ENCODE measurements at regions not wholly inside any gene's neighbourhood (a gene's known extent, or its start where the extent isn't known, plus 50 kb on each side); places are given as distances from the start of the nearest gene placed in this dataset.
A peak's percentile ranks its signal among the peaks of the same experiment; 100 is the strongest.

- no peak for TF ChIP-seq PRDM2 (tag by site-specific recombination; IDR thresholded peaks at IDR 0.05; ENCODE audit: borderline replicate concordance)
These were observed 452.2 kb upstream of the HNRNPA3 start (continued) for GRCh38 chr2:176760439-176760838.

GRCh38 chr2:176763130-176763529 is 449.5 kb upstream of the HNRNPA3 start:
- H3K36me3 ChIP-seq (ENCODE audit: control insufficient read depth in 2 of 2, insufficient read depth in 1 of 2, low read length in 2 of 2): no peaks in the 10 kb centered on the region
- no peak for TF ChIP-seq ZNF280D (tag by site-specific recombination; IDR thresholded peaks at IDR 0.05)
- TF ChIP-seq ZNF362 (tag by site-specific recombination; IDR thresholded peaks at IDR 0.05): no peak
- TF ChIP-seq ZNF701 (tag by site-specific recombination; IDR thresholded peaks at IDR 0.05): no peak
- no peak for TF ChIP-seq BCL11A (tag by site-specific recombination; IDR thresholded peaks at IDR 0.05; ENCODE audit: low read depth)
- H3K9me3 ChIP-seq (ENCODE audit: control insufficient read depth, insufficient read depth, low read depth, low read length): no peaks in the 10 kb centered on the region
- H3K4me1 ChIP-seq (ENCODE audit: control insufficient read depth, insufficient read depth, low read length): peaks cover 7% of the 10 kb centered on the region
- H3K4me3 ChIP-seq (ENCODE audit: low read depth, low read length): no peak overlapping the region
- ChIA-PET CTCF (interaction anchor here (1.0 kb wide), 1 partner anchor 74 kb away, joined by 3 read pairs; no protein-coding TSS in a partner anchor), POLR2A (no interaction called here)
- no peak overlapping the region for H3K27ac ChIP-seq (ENCODE audit: extremely low read depth, low read depth, low read length)

- POLR2A ChIA-PET: no interaction called here
- H3K4me3 ChIP-seq (ENCODE audit: low read depth, low read length): no peak overlapping the region
These were observed 448.7 kb upstream of the HNRNPA3 start for GRCh38 chr2:176763851-176764404.

GRCh38 chr2:176764921-176765320 is 447.7 kb upstream of the HNRNPA3 start:
- Histone ChIP-seq H3K27ac (ENCODE audit: extremely low read depth, low read depth, low read length) (no peak overlapping the region), H3K9me3 (ENCODE audit: control insufficient read depth, insufficient read depth, low read depth, low read length) (no peaks in the 10 kb centered on the region), H3K4me3 (ENCODE audit: low read depth, low read length) (no peak overlapping the region), H3K4me1 (ENCODE audit: control insufficient read depth, insufficient read depth, low read length) (no peaks in the 10 kb centered on the region; the same call in 1 of the 2 replicates), H3K36me3 (ENCODE audit: control insufficient read depth in 2 of 2, insufficient read depth in 1 of 2, low read length in 2 of 2) (no peaks in the 10 kb centered on the region)
- ChIA-PET CTCF (no interaction called here), POLR2A (no interaction called here)
- no peak for TF ChIP-seq EGR2 (tag by site-specific recombination; IDR thresholded peaks at IDR 0.05; ENCODE audit: low read depth)
- TF ChIP-seq ZNF560 (tag by site-specific recombination; IDR thresholded peaks at IDR 0.05; ENCODE audit: borderline replicate concordance): no peak
- TF ChIP-seq ZNF837 (tag by site-specific recombination; IDR thresholded peaks at IDR 0.05): no peak
- no peak for TF ChIP-seq ZNF791 (tag by site-specific recombination; IDR thresholded peaks at IDR 0.05)
- TF ChIP-seq ZNF292 (tag by site-specific recombination; IDR thresholded peaks at IDR 0.05; ENCODE audit: borderline replicate concordance, low read depth): no peak
- no peak for TF ChIP-seq CTCF (tag by site-specific recombination; IDR thresholded peaks at IDR 0.05)
- no peak for TF ChIP-seq ZNF26 (tag by site-specific recombination; IDR thresholded peaks at IDR 0.05)
- no peak for TF ChIP-seq ZNF654 (tag by site-specific recombination; IDR thresholded peaks at IDR 0.05; ENCODE audit: low read depth)
- no peak for TF ChIP-seq ZNF571 (tag by site-specific recombination; IDR thresholded peaks at IDR 0.05)

More at GRCh38 chr2:176763851-176764404, 448.7 kb upstream of the HNRNPA3 start:
- Histone ChIP-seq H3K4me1 (ENCODE audit: control insufficient read depth, insufficient read depth, low read length) (peaks cover 2% of the 10 kb centered on the region), H3K36me3 (ENCODE audit: control insufficient read depth in 2 of 2, insufficient read depth in 1 of 2, low read length in 2 of 2) (no peaks in the 10 kb centered on the region), H3K9me3 (ENCODE audit: control insufficient read depth, insufficient read depth, low read depth, low read length) (no peaks in the 10 kb centered on the region), H3K27ac (ENCODE audit: extremely low read depth, low read depth, low read length) (no peak overlapping the region)
- no peak for TF ChIP-seq ZNF433 (tag by site-specific recombination; IDR thresholded peaks at IDR 0.05; ENCODE audit: low read depth)
- no peak for TF ChIP-seq ZBTB21 (tag by site-specific recombination; IDR thresholded peaks at IDR 0.05)
- no peak for TF ChIP-seq ZNF391 (tag by site-specific recombination; IDR thresholded peaks at IDR 0.05; ENCODE audit: borderline replicate concordance, low read depth)
- TF ChIP-seq ZNF701 (tag by site-specific recombination; IDR thresholded peaks at IDR 0.05): no peak
- 0 out of 2 replicates have a peak, but pooled peaks have one; percentile 71 for TF ChIP-seq MZF1 (tag by site-specific recombination; IDR thresholded peaks at IDR 0.05; ENCODE audit: borderline replicate concordance)
- CTCF ChIA-PET: no interaction called here
